Mammary epithelial cell (primary cell): ENCODE measurements at regions not wholly inside any gene's neighbourhood (a gene's known extent, or its start where the extent isn't known, plus 50 kb on each side); places are given as distances from the start of the nearest gene placed in this dataset.

ENCODE experiments used
- CTCF ChIP-seq, 2 donors: IDR thresholded peaks in 1 of 2; conservative IDR thresholded peaks in 1 of 2; 2 replicates each; pipeline ENCODE4 v1.5.1; 2011 to 2012; ENCODE audit warnings: inconsistent platforms in 2 of 2, low read length in 2 of 2, mild to moderate bottlenecking in 2 of 2, control low read depth in 1 of 2, low read depth in 1 of 2; ENCODE audit not compliant: insufficient read depth in 1 of 2; ENCODE audit errors: extremely low read depth in 1 of 2
- EZH2 ChIP-seq: IDR thresholded peaks from 2 replicates; pipeline ENCODE4 v1.6.1; 2012; ENCODE audit warnings: low read length, inconsistent platforms, borderline replicate concordance

DNA sequence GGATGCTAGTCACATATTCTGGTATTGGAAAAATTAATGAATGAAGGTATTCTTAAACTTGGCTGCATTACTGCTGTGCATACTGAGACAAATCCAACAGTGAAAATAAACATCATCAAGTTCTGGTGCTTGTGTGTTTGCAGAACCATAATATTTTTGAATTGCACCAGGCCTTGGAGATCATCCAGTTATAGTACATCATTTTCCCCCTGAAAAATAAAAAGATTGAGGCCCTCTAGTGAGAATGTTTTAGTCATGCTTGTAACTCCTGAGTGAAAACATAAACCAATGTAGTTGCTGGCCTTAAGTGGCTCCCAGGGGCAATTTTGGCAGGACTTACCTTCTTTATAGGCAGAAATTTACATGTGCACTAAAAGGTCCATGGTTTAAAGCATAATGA is 218.8 kb upstream of the TMEM229A start:
- TF ChIP-seq CTCF (conservative IDR thresholded peaks at IDR 0.05 in 1 of 2, IDR thresholded peaks at IDR 0.05 in 1 of 2; ENCODE audit: extremely low read depth in 1 of 2, insufficient read depth in 1 of 2, low read depth in 1 of 2, low read length in 2 of 2): no peak
- TF ChIP-seq EZH2: no peak
